SU-DHL-6 (cell line): ENCODE measurements at regions not wholly inside any gene's neighbourhood (a gene's known extent, or its start where the extent isn't known, plus 50 kb on each side); places are given as distances from the start of the nearest gene placed in this dataset.

Source experiments
- H2AFZ ChIP-seq: fragments of 200-600 bp; sonication (generic); 2 replicates; pipeline ENCODE4 v1.6.1; 2014; ENCODE audit warnings: low read depth, mild to moderate bottlenecking, moderate library complexity, mixed read lengths, antibody characterized with exemption, low read length; ENCODE audit not compliant: severe bottlenecking
- H3F3A ChIP-seq: fragments of 200-600 bp; shearing (Covaris generic); 2 replicates; pipeline ENCODE4 v1.6.0; 2016; ENCODE audit warnings: antibody characterized with exemption, mild to moderate bottlenecking; ENCODE audit not compliant: insufficient read depth
- H3K27ac ChIP-seq: fragments of 200-600 bp; sonication (generic); 2 replicates; pipeline ENCODE4 v1.5.1; 2016; ENCODE audit warnings: low read depth, mild to moderate bottlenecking, low read length, moderate library complexity, mixed read lengths
- H3K27me3 ChIP-seq: fragments of 200-600 bp; sonication (generic), shearing (Covaris generic); 2 replicates; pipeline ENCODE4 v1.6.0; 2014; ENCODE audit warnings: mild to moderate bottlenecking, low read length
- H3K36me3 ChIP-seq: fragments of 200-600 bp; sonication (generic); 2 replicates; pipeline ENCODE4 v1.6.1; 2014; ENCODE audit warnings: mild to moderate bottlenecking, low read length, mixed read lengths
- H3K4me2 ChIP-seq: fragments of 300-600, 200-600 bp; shearing (Covaris generic), sonication (generic); 2 replicates; pipeline ENCODE4 v1.6.0; 2014; ENCODE audit warnings: low read length, low read depth, mild to moderate bottlenecking; ENCODE audit not compliant: poor library complexity, severe bottlenecking
- H3K4me3 ChIP-seq: fragments of 200-600 bp; sonication (generic); 2 replicates; pipeline ENCODE4 v1.5.1; 2014; ENCODE audit warnings: antibody characterized with exemption, low read length, mild to moderate bottlenecking, mixed read lengths; ENCODE audit not compliant: insufficient read depth, poor library complexity, severe bottlenecking
- H3K79me2 ChIP-seq: fragments of 200-600 bp; sonication (generic); 2 replicates; pipeline ENCODE4 v1.6.1; 2014; ENCODE audit warnings: mild to moderate bottlenecking, low read length, moderate library complexity; ENCODE audit not compliant: insufficient read depth
- H3K9ac ChIP-seq: fragments of 200-600 bp; sonication (generic); 2 replicates; pipeline ENCODE4 v1.7.0; 2014; ENCODE audit warnings: mild to moderate bottlenecking, low read length
- H3K9me2 ChIP-seq: fragments of 200-600 bp; sonication (generic); replicated peaks from 2 replicates; pipeline ENCODE4 v1.6.1; 2014; ENCODE audit warnings: low read length; ENCODE audit not compliant: insufficient read depth
- H3K9me3 ChIP-seq: fragments of 200-600 bp; sonication (generic); 2 replicates; pipeline ENCODE4 v1.6.1; 2014; ENCODE audit warnings: low read length, mixed read lengths; ENCODE audit not compliant: insufficient read depth
- H4K20me1 ChIP-seq: fragments of 200-600 bp; sonication (generic); 2 replicates; pipeline ENCODE4 v1.6.1; 2014; ENCODE audit warnings: low read depth, mild to moderate bottlenecking, antibody characterized with exemption, low read length, moderate library complexity, mixed read lengths
- EZH2phosphoT487 ChIP-seq: fragments of 200-600 bp; sonication (generic), shearing (Covaris generic); conservative IDR thresholded peaks from 2 replicates; pipeline ENCODE4 v1.6.1; 2018; ENCODE audit warnings: mild to moderate bottlenecking, antibody characterized with exemption, low read length, moderate library complexity, mixed read lengths
- TF ChIP-seq, protein P1 (sequence below): fragments of 200-600 bp; sonication (generic); IDR thresholded peaks from one replicate; pipeline ENCODE4 v1.5.1; 2017; ENCODE audit warnings: antibody characterized with exemption, mild to moderate bottlenecking, low read length, moderate library complexity; ENCODE audit not compliant: insufficient read depth, poor library complexity, severe bottlenecking

DNA sequence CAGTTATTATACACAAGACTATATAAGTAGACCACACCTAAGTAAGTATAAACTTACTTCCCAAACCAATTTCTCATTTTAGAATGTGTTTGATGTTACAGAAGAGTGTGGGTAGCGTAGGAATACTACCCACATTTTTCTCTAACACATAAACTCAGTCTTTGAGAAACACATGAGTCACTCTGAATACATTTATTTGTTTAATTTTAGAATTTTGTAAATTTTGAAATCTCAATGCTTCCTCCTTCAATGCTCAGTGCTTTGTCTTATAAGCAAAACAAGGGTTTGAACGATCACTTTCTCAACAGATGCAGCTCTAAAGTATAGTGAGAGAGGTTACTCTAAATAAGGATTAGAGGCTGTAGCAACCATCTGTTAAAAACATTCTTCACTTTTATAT is 700.8 kb downstream of the SI start:
- H3K36me3 ChIP-seq = no peaks in the 10 kb centered on the region
- H2AFZ ChIP-seq = peak overlapping the region; percentile 9
- no peaks in the 10 kb centered on the region for H3K9me2 ChIP-seq
- no peak overlapping the region for H3K9ac ChIP-seq
- TF ChIP-seq EZH2phosphoT487 = no peak
- TF ChIP-seq, protein P1, sequence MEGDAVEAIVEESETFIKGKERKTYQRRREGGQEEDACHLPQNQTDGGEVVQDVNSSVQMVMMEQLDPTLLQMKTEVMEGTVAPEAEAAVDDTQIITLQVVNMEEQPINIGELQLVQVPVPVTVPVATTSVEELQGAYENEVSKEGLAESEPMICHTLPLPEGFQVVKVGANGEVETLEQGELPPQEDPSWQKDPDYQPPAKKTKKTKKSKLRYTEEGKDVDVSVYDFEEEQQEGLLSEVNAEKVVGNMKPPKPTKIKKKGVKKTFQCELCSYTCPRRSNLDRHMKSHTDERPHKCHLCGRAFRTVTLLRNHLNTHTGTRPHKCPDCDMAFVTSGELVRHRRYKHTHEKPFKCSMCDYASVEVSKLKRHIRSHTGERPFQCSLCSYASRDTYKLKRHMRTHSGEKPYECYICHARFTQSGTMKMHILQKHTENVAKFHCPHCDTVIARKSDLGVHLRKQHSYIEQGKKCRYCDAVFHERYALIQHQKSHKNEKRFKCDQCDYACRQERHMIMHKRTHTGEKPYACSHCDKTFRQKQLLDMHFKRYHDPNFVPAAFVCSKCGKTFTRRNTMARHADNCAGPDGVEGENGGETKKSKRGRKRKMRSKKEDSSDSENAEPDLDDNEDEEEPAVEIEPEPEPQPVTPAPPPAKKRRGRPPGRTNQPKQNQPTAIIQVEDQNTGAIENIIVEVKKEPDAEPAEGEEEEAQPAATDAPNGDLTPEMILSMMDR = no peak
- H4K20me1 ChIP-seq = no peaks in the 10 kb centered on the region
- no peak overlapping the region for H3K4me2 ChIP-seq
- H3K79me2 ChIP-seq = no peaks in the 10 kb centered on the region
- H3K9me3 ChIP-seq = no peaks in the 10 kb centered on the region
- H3K27me3 ChIP-seq = no peaks in the 10 kb centered on the region
- no peak overlapping the region for H3K27ac ChIP-seq
- no peak overlapping the region for H3K4me3 ChIP-seq
- no peaks in the 10 kb centered on the region for H3F3A ChIP-seq

DNA sequence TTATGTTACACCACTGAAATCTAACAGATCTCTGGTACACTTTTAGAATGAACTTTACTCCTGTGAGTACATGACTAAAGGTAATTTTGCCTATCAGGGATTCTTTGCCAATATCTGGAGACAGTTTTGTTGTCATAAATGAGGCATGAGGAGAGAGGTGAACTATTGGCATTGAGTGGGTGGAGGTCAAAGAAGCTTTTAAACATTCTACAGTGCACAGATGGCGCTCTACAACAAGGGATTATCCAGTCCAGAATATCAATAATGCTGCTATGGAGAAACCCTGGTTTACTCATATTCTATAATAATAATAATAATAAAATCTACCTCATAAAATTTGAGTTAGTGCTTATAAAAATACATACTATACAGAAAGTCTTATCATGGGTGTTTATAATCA is 702.3 kb downstream of the SI start:
- Histone ChIP-seq H3K4me2 (no peak overlapping the region), H3K9ac (no peak overlapping the region), H3K9me3 (no peaks in the 10 kb centered on the region), H3K27ac (no peak overlapping the region), H3K36me3 (no peaks in the 10 kb centered on the region), H3K4me3 (no peak overlapping the region), H3K27me3 (no peaks in the 10 kb centered on the region), H3K9me2 (no peaks in the 10 kb centered on the region), H2AFZ (no peak overlapping the region), H3F3A (no peaks in the 10 kb centered on the region), H4K20me1 (no peaks in the 10 kb centered on the region), H3K79me2 (no peaks in the 10 kb centered on the region)
- TF ChIP-seq EZH2phosphoT487 = no peak
- TF ChIP-seq, protein P1 = no peak

DNA sequence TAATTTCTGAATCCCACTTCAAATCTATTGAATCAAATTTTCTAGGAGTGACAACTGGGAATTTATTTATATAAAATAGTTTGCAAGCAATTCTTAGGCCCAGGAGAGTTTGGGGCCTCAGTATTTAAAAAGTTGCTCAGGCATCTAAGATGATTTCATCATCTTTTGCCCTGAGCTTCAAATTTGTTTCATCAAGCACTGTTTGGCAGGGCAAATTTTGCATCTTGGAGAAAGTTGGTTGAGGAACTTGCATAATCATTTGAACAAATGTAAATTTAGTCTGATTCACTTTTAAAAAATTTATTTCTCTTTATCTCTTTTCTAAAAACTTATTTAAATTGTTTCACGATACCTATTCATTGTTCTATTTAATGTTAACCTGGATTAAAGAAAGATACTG is 702.8 kb downstream of the SI start:
- Histone ChIP-seq H3K4me3 (no peak overlapping the region), H3K36me3 (no peaks in the 10 kb centered on the region), H3K9me2 (no peaks in the 10 kb centered on the region), H3K79me2 (no peaks in the 10 kb centered on the region), H3F3A (no peaks in the 10 kb centered on the region), H4K20me1 (no peaks in the 10 kb centered on the region), H3K9me3 (no peaks in the 10 kb centered on the region), H3K27me3 (no peaks in the 10 kb centered on the region), H3K27ac (no peak overlapping the region), H2AFZ (no peak overlapping the region), H3K4me2 (no peak overlapping the region), H3K9ac (no peak overlapping the region)
- TF ChIP-seq, protein P1 = no peak
- no peak for TF ChIP-seq EZH2phosphoT487

DNA sequence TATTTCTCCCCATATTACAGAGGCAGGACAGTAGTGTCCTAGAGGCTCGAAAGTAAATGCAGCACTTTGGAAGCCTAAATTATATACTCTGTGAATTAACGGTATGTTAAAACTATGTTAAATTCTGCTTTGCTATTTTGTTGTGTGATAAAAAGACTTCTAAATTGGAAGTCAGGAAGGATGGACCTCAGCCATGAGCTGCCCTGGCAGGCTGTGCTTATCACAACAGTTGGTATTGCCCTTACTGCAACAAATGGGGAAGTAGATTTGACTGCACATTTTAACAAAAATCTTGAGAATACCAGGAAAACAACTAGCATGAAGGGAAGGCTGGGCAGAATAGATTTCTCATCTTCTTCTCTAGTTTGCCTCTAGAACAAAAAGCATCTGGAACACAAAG is 706.6 kb downstream of the SI start:
- Histone ChIP-seq H3K27me3 (no peaks in the 10 kb centered on the region), H2AFZ (peak overlapping the region; percentile 56), H3K27ac (no peak overlapping the region), H3K4me3 (no peak overlapping the region), H3K9me2 (no peaks in the 10 kb centered on the region), H3F3A (no peaks in the 10 kb centered on the region), H3K9me3 (no peaks in the 10 kb centered on the region), H3K36me3 (no peaks in the 10 kb centered on the region), H4K20me1 (no peaks in the 10 kb centered on the region), H3K9ac (no peak overlapping the region), H3K79me2 (no peaks in the 10 kb centered on the region), H3K4me2 (no peak overlapping the region)
- no peak for TF ChIP-seq EZH2phosphoT487
- TF ChIP-seq, protein P1 = no peak
